Breast epithelium (tissue), 3 donors: ENCODE measurements at regions not wholly inside any gene's neighbourhood (a gene's known extent, or its start where the extent isn't known, plus 50 kb on each side); places are given as distances from the start of the nearest gene placed in this dataset.

ENCODE experiments used
- CTCF ChIP-seq, 3 donors: fragments of 450-650 bp; IDR thresholded peaks; one replicate each; pipeline ENCODE4 v1.5.1; 2016 to 2017; ENCODE audit warnings: antibody characterized with exemption in 3 of 3, mild to moderate bottlenecking in 3 of 3, moderate library complexity in 3 of 3
- POLR2A ChIP-seq: fragments of 450-650 bp; IDR thresholded peaks from one replicate; pipeline ENCODE4 v1.6.1; 2016; ENCODE audit warnings: antibody characterized with exemption, mild to moderate bottlenecking, moderate library complexity

- TF ChIP-seq CTCF (IDR thresholded peaks at IDR 0.05) = no peak
- no peak for TF ChIP-seq POLR2A
Observed at GRCh38 chr12:94889445-94890210, 113.9 kb downstream of the NDUFA12 start.
